Stomach (tissue), 8 donors: ENCODE measurements at regions not wholly inside any gene's neighbourhood (a gene's known extent, or its start where the extent isn't known, plus 50 kb on each side); places are given as distances from the start of the nearest gene placed in this dataset.

Source experiments
- DNase-seq, 2 donors: peaks; one replicate each; pipeline versions ENCODE4 v3.0.0 to v3.0.0-alpha.2; 2013 to 2019
- H3K27ac ChIP-seq, 5 donors: fragments of 200-600 bp in 4 of 5; sonication (generic) in 4 of 5; one replicate each; pipeline ENCODE4 v1.5.1; 2013 to 2019; ENCODE audit warnings: mild to moderate bottlenecking in 1 of 5, moderate library complexity in 1 of 5
- H3K27me3 ChIP-seq, 3 donors: fragments of 200-600 bp; sonication (generic); one replicate each; pipeline ENCODE4 v1.5.1; 2017 to 2019; ENCODE audit warnings: mixed run types in 1 of 3
- H3K36me3 ChIP-seq, 4 donors: fragments of 200-600 bp; sonication (generic); 1 replicate in 3 of 4; 2 replicates in 1 of 4; pipeline ENCODE4 v1.5.1; 2016 to 2019
- H3K4me1 ChIP-seq, 4 donors: fragments of 200-600 bp; sonication (generic); one replicate each; pipeline ENCODE4 v1.5.1; 2016 to 2019
- H3K4me3 ChIP-seq, 4 donors: fragments of 200-600 bp; sonication (generic) in 3 of 4; one replicate each; pipeline ENCODE4 v1.5.1; 2016 to 2019; ENCODE audit warnings: mild to moderate bottlenecking in 1 of 4
- H3K9me3 ChIP-seq, 4 donors: fragments of 200-600 bp; sonication (generic); one replicate each; pipeline ENCODE4 v1.5.1; 2016 to 2019
- CTCF ChIP-seq, 7 experiments: fragments of 450-650 bp in 4 of 7; fragments of 200-600 bp in 3 of 7; sonication (generic) in 3 of 7; IDR thresholded peaks; one replicate each; pipeline ENCODE4 v1.5.1; 2016 to 2019; ENCODE audit warnings: antibody characterized with exemption in 7 of 7, control low read depth in 2 of 7, mild to moderate bottlenecking in 1 of 7
- EP300 ChIP-seq: sonication (generic); formaldehyde crosslinking; IDR thresholded peaks from one replicate; pipeline ENCODE4 v1.6.1; 2017; ENCODE audit warnings: antibody characterized with exemption
- POLR2A ChIP-seq, 4 donors: fragments of 450-650 bp; IDR thresholded peaks; one replicate each; pipeline ENCODE4 v1.6.1; 2016; ENCODE audit warnings: antibody characterized with exemption in 4 of 4, control low read depth in 2 of 4, mild to moderate bottlenecking in 1 of 4, moderate library complexity in 1 of 4
- POLR2AphosphoS5 ChIP-seq, 3 donors: sonication (generic); formaldehyde crosslinking; IDR thresholded peaks; one replicate each; pipeline ENCODE4 v1.6.1; 2016; ENCODE audit warnings: antibody characterized with exemption in 3 of 3
- WGBS, 5 donors: extraction: QIAGEN DNeasy Blood & Tissue Kit in 3 of 5; methylation state at CpG; one replicate each; pipeline versions ENCODE4 v1.1.5 to v1.1.7; 2013 to 2018; 5-methylcytosine and 5-hydroxymethylcytosine counted together
- intact Hi-C: fragments of 100-400 bp; cut with DNase I; formaldehyde crosslinking; loops from one replicate; pipeline ENCODE4 v1.15.1; 2023; ENCODE audit warnings: low total_unique reads
- donor health status: healthy with polysubstance abuse.
- donor health status: Bipolar disorder and iron deficiency.
- donor health status: healthy.

- intact Hi-C loops, result no loop called here
- TF ChIP-seq POLR2AphosphoS5 (IDR thresholded peaks at IDR 0.05), result no peak
- no peak for TF ChIP-seq CTCF (IDR thresholded peaks at IDR 0.05)
- no peak for TF ChIP-seq POLR2A (IDR thresholded peaks at IDR 0.05)
- TF ChIP-seq EP300, result no peak
- no peak overlapping the region for H3K27ac ChIP-seq
These were observed 116.1 kb upstream of the ZNF516 start for GRCh38 chr18:76610933-76611749.

GRCh38 chr18:76610012-76610411 lies 115.0 kb upstream of the ZNF516 start:
- H3K27ac ChIP-seq, result no peak overlapping the region
- no peaks in the 10 kb centered on the region for H3K27me3 ChIP-seq
- intact Hi-C loops, result no loop called here
- TF ChIP-seq CTCF (IDR thresholded peaks at IDR 0.05) (no peak), POLR2A (IDR thresholded peaks at IDR 0.05) (no peak), POLR2AphosphoS5 (IDR thresholded peaks at IDR 0.05) (no peak), EP300 (no peak)
- H3K4me1 ChIP-seq, result peaks cover 0 to 11% (median 0%) of the 10 kb centered on the region in 4 donors
- no peak for DNase-seq
- H3K36me3 ChIP-seq, result no peaks in the 10 kb centered on the region
- no peaks in the 10 kb centered on the region for H3K9me3 ChIP-seq
- WGBS, 5 donors, result 78 to 96% (median 93%) methylated on average over 4 of the region's 4 CpGs
- H3K4me3 ChIP-seq, result no peak overlapping the region

More at GRCh38 chr18:76610933-76611749, 116.1 kb upstream of the ZNF516 start:
- peak overlapping the region in 2 of 4 donors; percentile 11 to 18 for H3K4me3 ChIP-seq
- H3K27me3 ChIP-seq, result no peaks in the 10 kb centered on the region
- no peaks in the 10 kb centered on the region for H3K36me3 ChIP-seq
- WGBS, 5 donors, result 64 to 73% (median 67%) methylated on average over 28 to 32 of the region's 32 CpGs
- peaks cover 0 to 11% (median 0%) of the 10 kb centered on the region in 4 donors for H3K4me1 ChIP-seq
- H3K9me3 ChIP-seq, result no peaks in the 10 kb centered on the region
- DNase-seq, result peak; percentile 48 to 62

GRCh38 chr18:76605341-76605929 lies 110.4 kb upstream of the ZNF516 start:
- Histone ChIP-seq H3K9me3 (no peaks in the 10 kb centered on the region), H3K27me3 (no peaks in the 10 kb centered on the region), H3K27ac (no peak overlapping the region), H3K36me3 (no peaks in the 10 kb centered on the region), H3K4me3 (no peak overlapping the region), H3K4me1 (peaks cover 0 to 2% (median 0%) of the 10 kb centered on the region in 4 donors)
- WGBS, 5 donors, result 65 to 93% (median 92%) methylated on average over 5 of the region's 5 CpGs
- no peak for DNase-seq
- TF ChIP-seq POLR2AphosphoS5 (IDR thresholded peaks at IDR 0.05) (no peak), EP300 (no peak), POLR2A (IDR thresholded peaks at IDR 0.05) (no peak), CTCF (IDR thresholded peaks at IDR 0.05) (no peak)
- intact Hi-C loops, result no loop called here

- H3K36me3 ChIP-seq, result no peaks in the 10 kb centered on the region
- no peak for TF ChIP-seq CTCF (IDR thresholded peaks at IDR 0.05)
- no peak for TF ChIP-seq POLR2A (IDR thresholded peaks at IDR 0.05)
- no peak for TF ChIP-seq EP300
- TF ChIP-seq POLR2AphosphoS5 (IDR thresholded peaks at IDR 0.05), result no peak
- intact Hi-C loops, result no loop called here
- no peak for DNase-seq
- no peaks in the 10 kb centered on the region for H3K4me1 ChIP-seq
- H3K27me3 ChIP-seq, result no peaks in the 10 kb centered on the region
- H3K9me3 ChIP-seq, result no peaks in the 10 kb centered on the region
- no peak overlapping the region for H3K27ac ChIP-seq
- WGBS, 5 donors, result 58 to 73% (median 70%) methylated on average over 3 of the region's 3 CpGs
- no peak overlapping the region for H3K4me3 ChIP-seq
These were observed 109.8 kb upstream of the ZNF516 start for GRCh38 chr18:76604935-76605240.
